HCT116 (cell line): ENCODE measurements at regions not wholly inside any gene's neighbourhood (a gene's known extent, or its start where the extent isn't known, plus 50 kb on each side); places are given as distances from the start of the nearest gene placed in this dataset.

ENCODE experiments used
- ATAC-seq: fragments of 200-7000 bp; cut with Tn5 transposase; 2 replicates; pipeline ENCODE4 v1.9.1; 2020; ENCODE audit warnings: mild to moderate bottlenecking, moderate library complexity
- BruUV-seq: library from RNA; stranded (reverse); fragments of 400-500 nt; replicated peaks from 2 replicates; lab custom pipeline; 2021; lab: Mats Ljungman, UMichigan
- CTCF ChIA-PET: fragments of 300-600 bp; sonication (Branson Sonifier 250); formaldehyde crosslinking; loops from one replicate; lab custom pipeline; 2021; ENCODE audit warnings: antibody characterized with exemption; lab: Charles Lee
- POLR2A ChIA-PET: fragments of 300-600, 350-600 bp; sonication (Branson Sonifier 250); formaldehyde crosslinking; loops from one replicate; lab custom pipeline; 2021; ENCODE audit warnings: antibody characterized with exemption; lab: Charles Lee
- RAD21 ChIA-PET, 2 experiments: fragments of 300-600 bp; sonication (Branson Sonifier 250); formaldehyde crosslinking; loops; one replicate each; lab custom pipeline; 2023; ENCODE audit warnings: low total read pairs in 2 of 2; ENCODE audit not compliant: uncharacterized antibody in 2 of 2, unreplicated experiment in 2 of 2, low non-redundant PET in 1 of 2; lab: Charles Lee
- DNase-seq: peaks from one replicate; pipeline ENCODE4 v3.0.0-alpha.2; 2010; ENCODE audit warnings: low read depth, low spot score
- H2AFZ ChIP-seq: fragments of 200-600 bp; shearing (Covaris generic), sonication (generic); 2 replicates; pipeline ENCODE4 v1.6.1; 2017; ENCODE audit warnings: low read depth, mixed run types, mixed read lengths, antibody characterized with exemption, low read length; ENCODE audit not compliant: poor library complexity, severe bottlenecking
- H3K27ac ChIP-seq: 2 replicates; pipeline ENCODE4 v1.5.1; 2012; ENCODE audit warnings: low read depth, low read length
- H3K27me3 ChIP-seq: fragments of 200-600 bp; sonication (generic); 2 replicates; pipeline ENCODE4 v1.6.1; 2016; ENCODE audit warnings: mixed run types, low read length, mixed read lengths; ENCODE audit not compliant: insufficient read depth
- H3K36me3 ChIP-seq, 2 experiments: fragments of 200-500 bp in 1 of 2; fragments of 200-600 bp in 1 of 2; sonication (Bioruptor generic) in 1 of 2; sonication (generic) in 1 of 2; 2 replicates each; pipeline versions ENCODE4 v1.5.1 to v1.6.1; 2014 to 2016; ENCODE audit warnings: low read length in 2 of 2, inconsistent platforms in 1 of 2, mixed read lengths in 1 of 2, mixed run types in 1 of 2; ENCODE audit not compliant: insufficient read depth in 2 of 2, control insufficient read depth in 1 of 2
- H3K4me1 ChIP-seq, 2 experiments: fragments of 200-600 bp in 1 of 2; sonication (generic) in 1 of 2; 2 replicates each; pipeline versions ENCODE4 v1.5.1 to v1.6.1; 2012 to 2017; ENCODE audit warnings: low read length in 2 of 2, inconsistent platforms in 1 of 2, mild to moderate bottlenecking in 1 of 2, mixed read lengths in 1 of 2, mixed run types in 1 of 2, moderate library complexity in 1 of 2; ENCODE audit not compliant: insufficient read depth in 2 of 2, control insufficient read depth in 1 of 2
- H3K4me2 ChIP-seq: fragments of 200-600 bp; sonication (generic); 2 replicates; pipeline ENCODE4 v1.6.1; 2017; ENCODE audit warnings: mixed run types, low read length, mixed read lengths
- H3K4me3 ChIP-seq, 2 experiments: fragments of 200-600 bp in 1 of 2; sonication (generic) in 1 of 2; replicated peaks in 1 of 2; 2 replicates each; pipeline ENCODE4 v1.5.1; 2011 to 2016; ENCODE audit warnings: low read length in 2 of 2, control low read depth in 1 of 2, low read depth in 1 of 2, mild to moderate bottlenecking in 1 of 2, mixed read lengths in 1 of 2, mixed run types in 1 of 2
- H3K79me2 ChIP-seq: fragments of 200-600 bp; sonication (generic); 2 replicates; pipeline ENCODE4 v1.6.1; 2017; ENCODE audit warnings: mild to moderate bottlenecking, mixed run types, low read length, moderate library complexity, mixed read lengths; ENCODE audit not compliant: insufficient read depth
- H3K9ac ChIP-seq: fragments of 200-600 bp; sonication (generic); 2 replicates; pipeline ENCODE4 v1.6.1; 2016; ENCODE audit warnings: low read length, mixed read lengths
- H3K9me2 ChIP-seq: fragments of 200-600 bp; sonication (generic), shearing (Covaris generic); 2 replicates; pipeline ENCODE4 v1.6.1; 2017; ENCODE audit warnings: mixed run types, mild to moderate bottlenecking, moderate library complexity; ENCODE audit not compliant: insufficient read depth
- H3K9me3 ChIP-seq, 2 experiments: fragments of 200-500 bp in 1 of 2; fragments of 200-600 bp in 1 of 2; sonication (Bioruptor generic) in 1 of 2; sonication (generic) in 1 of 2; 2 replicates each; pipeline ENCODE4 v1.6.1; 2014 to 2017; ENCODE audit warnings: low read length in 2 of 2, mixed read lengths in 2 of 2, inconsistent platforms in 1 of 2, low read depth in 1 of 2, mild to moderate bottlenecking in 1 of 2, mixed run types in 1 of 2, moderate library complexity in 1 of 2; ENCODE audit not compliant: control insufficient read depth in 1 of 2, insufficient read depth in 1 of 2
- H4K20me1 ChIP-seq: fragments of 200-600 bp; sonication (generic), shearing (Covaris generic); 2 replicates; pipeline ENCODE4 v1.6.1; 2017; ENCODE audit warnings: mixed run types, mild to moderate bottlenecking, moderate library complexity; ENCODE audit not compliant: insufficient read depth
- CEBPB ChIP-seq: IDR thresholded peaks from 2 replicates; pipeline ENCODE4 v1.6.1; 2012; ENCODE audit warnings: low read depth
- CTCF ChIP-seq, 3 experiments: fragments of 200-600 bp in 1 of 3; sonication (generic) in 1 of 3; IDR thresholded peaks in 2 of 3; conservative IDR thresholded peaks in 1 of 3; 2 replicates each; pipeline ENCODE4 v1.5.1; 2012 to 2017; ENCODE audit warnings: low read depth in 2 of 3, low read length in 2 of 3, antibody characterized with exemption in 1 of 3, borderline replicate concordance in 1 of 3, control low read depth in 1 of 3, mild to moderate bottlenecking in 1 of 3, mixed read lengths in 1 of 3, mixed run types in 1 of 3, moderate library complexity in 1 of 3; ENCODE audit not compliant: insufficient read depth in 1 of 3
- ELF1 ChIP-seq: IDR thresholded peaks from 2 replicates; pipeline ENCODE4 v1.6.1; 2012; ENCODE audit warnings: low read depth, borderline replicate concordance
- EZH2 ChIP-seq: fragments of 200-600 bp; sonication (generic); IDR thresholded peaks from 2 replicates; pipeline ENCODE4 v1.6.1; 2017; ENCODE audit warnings: antibody characterized with exemption, mixed run types
- EZH2phosphoT487 ChIP-seq: fragments of 200-600 bp; IDR thresholded peaks from 2 replicates; pipeline ENCODE4 v1.6.1; 2018; ENCODE audit warnings: antibody characterized with exemption, borderline replicate concordance
- JUND ChIP-seq: IDR thresholded peaks from 2 replicates; pipeline ENCODE4 v1.6.1; 2012
- POLR2AphosphoS5 ChIP-seq: IDR thresholded peaks from 2 replicates; pipeline ENCODE4 v1.6.1; 2011; ENCODE audit warnings: mild to moderate bottlenecking, low read depth, low read length, moderate library complexity
- RAD21 ChIP-seq: IDR thresholded peaks from 2 replicates; pipeline ENCODE4 v1.6.1; 2012; ENCODE audit warnings: low read depth, mild to moderate bottlenecking
- SIN3A ChIP-seq: IDR thresholded peaks from 2 replicates; pipeline ENCODE4 v1.6.1; 2012; ENCODE audit warnings: low read depth
- SP1 ChIP-seq: IDR thresholded peaks from 2 replicates; pipeline ENCODE4 v1.6.1; 2012; ENCODE audit warnings: low read depth
- TCF7L2 ChIP-seq: IDR thresholded peaks from 2 replicates; pipeline ENCODE4 v1.7.0; 2011; ENCODE audit warnings: borderline replicate concordance, inconsistent platforms; ENCODE audit not compliant: insufficient read depth, insufficient read length; ENCODE audit errors: extremely low read depth
- ZBTB33 ChIP-seq: IDR thresholded peaks from 2 replicates; pipeline ENCODE4 v1.6.1; 2011; ENCODE audit warnings: mild to moderate bottlenecking, low read length, moderate library complexity; ENCODE audit not compliant: insufficient replicate concordance; ENCODE audit errors: extremely low read depth
- ZNF274 ChIP-seq: fragments of 200-500 bp; sonication (Bioruptor generic); IDR thresholded peaks from 2 replicates; pipeline ENCODE4 v1.6.1; 2014; ENCODE audit warnings: mild to moderate bottlenecking, low read depth, low read length, inconsistent platforms
- intact Hi-C: fragments of 100-400 bp; cut with micrococcal nuclease; formaldehyde crosslinking; loops from 2 replicates; pipeline ENCODE4 v1.10.0; 2022
- TF ChIP-seq, protein P1 (sequence below): IDR thresholded peaks from 2 replicates; pipeline ENCODE4 v1.6.1; 2012

DNA sequence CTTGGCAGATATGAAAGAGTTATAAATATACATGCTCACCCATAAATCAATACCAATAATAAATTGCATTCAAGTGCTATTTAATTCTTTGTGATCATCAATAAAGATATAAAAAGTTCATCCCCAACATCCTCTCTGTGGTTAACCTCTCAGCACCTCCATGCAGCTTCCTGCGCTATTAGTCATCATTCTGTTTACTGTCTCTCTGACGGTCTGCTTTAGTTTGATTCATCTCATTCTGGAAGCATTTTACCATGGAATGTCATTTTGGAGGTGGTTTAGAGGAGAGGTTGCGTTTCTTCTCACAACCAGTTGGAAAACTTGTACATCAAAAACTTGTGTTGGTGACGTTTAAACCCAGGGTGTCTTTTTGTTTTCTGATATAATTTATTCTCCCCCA lies 486.6 kb downstream of the BRINP1 start:
- Histone ChIP-seq H3K9me2 (no peaks in the 10 kb centered on the region), H4K20me1 (no peaks in the 10 kb centered on the region), H3K4me3 (no peak overlapping the region), H3K9me3 (peaks cover 8 to 16% of the 10 kb centered on the region in 2 experiments; a peak in 2 of 4 replicates), H2AFZ (no peak overlapping the region), H3K27me3 (no peaks in the 10 kb centered on the region), H3K4me1 (no peaks in the 10 kb centered on the region), H3K36me3 (no peaks in the 10 kb centered on the region), H3K9ac (no peak overlapping the region), H3K27ac (no peak overlapping the region), H3K79me2 (no peaks in the 10 kb centered on the region), H3K4me2 (no peak overlapping the region)
- no peak for TF ChIP-seq EZH2
- no peak for TF ChIP-seq SP1
- TF ChIP-seq CEBPB: no peak
- TF ChIP-seq TCF7L2: no peak
- TF ChIP-seq ZBTB33: no peak
- no peak for TF ChIP-seq ZNF274
- no peak for TF ChIP-seq POLR2AphosphoS5
- ChIA-PET RAD21 (no interaction called here), CTCF (no interaction called here), POLR2A (no interaction called here)
- intact Hi-C loops: no loop called here
- no TSS peak for BruUV-seq
- no peak for ATAC-seq
- no peak for DNase-seq

GRCh38 chr9:118883411-118883810 lies 485.8 kb downstream of the BRINP1 start:
- Histone ChIP-seq H3K4me3 (no peak overlapping the region), H3K27ac (no peak overlapping the region), H3K27me3 (no peaks in the 10 kb centered on the region), H3K9me2 (no peaks in the 10 kb centered on the region), H3K4me2 (no peak overlapping the region), H3K9ac (no peak overlapping the region), H3K4me1 (no peaks in the 10 kb centered on the region), H3K9me3 (peaks cover 8 to 16% of the 10 kb centered on the region in 2 experiments; a peak in 2 of 4 replicates), H4K20me1 (no peaks in the 10 kb centered on the region), H3K79me2 (no peaks in the 10 kb centered on the region), H2AFZ (no peak overlapping the region), H3K36me3 (no peaks in the 10 kb centered on the region)
- RAD21 ChIA-PET: no interaction called here
- TF ChIP-seq ELF1 (no peak), SP1 (no peak), JUND (no peak), RAD21 (no peak), EZH2phosphoT487 (no peak), POLR2AphosphoS5 (no peak), SIN3A (no peak), TCF7L2 (no peak), EZH2 (no peak), CTCF (IDR thresholded peaks at IDR 0.05 in 2 of 3, conservative IDR thresholded peaks at IDR 0.05 in 1 of 3; ENCODE audit: borderline replicate concordance in 1 of 3, insufficient read depth in 1 of 3, low read depth in 2 of 3, low read length in 2 of 3) (no peak)
- TF ChIP-seq, protein P1, sequence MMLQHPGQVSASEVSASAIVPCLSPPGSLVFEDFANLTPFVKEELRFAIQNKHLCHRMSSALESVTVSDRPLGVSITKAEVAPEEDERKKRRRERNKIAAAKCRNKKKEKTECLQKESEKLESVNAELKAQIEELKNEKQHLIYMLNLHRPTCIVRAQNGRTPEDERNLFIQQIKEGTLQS: no peak
- intact Hi-C loops: no loop called here
- DNase-seq: no peak
- CTCF ChIA-PET: no interaction called here
- BruUV-seq: no TSS peak
- no peak for ATAC-seq
- POLR2A ChIA-PET: no interaction called here
